IMR-90 (cell line): ENCODE measurements at regions not wholly inside any gene's neighbourhood (a gene's known extent, or its start where the extent isn't known, plus 50 kb on each side); places are given as distances from the start of the nearest gene placed in this dataset.

Experiments
- ATAC-seq: fragments of 200-7000 bp; cut with Tn5 transposase; 2 replicates; pipeline ENCODE4 v1.9.1; 2020; ENCODE audit warnings: low read depth, mild to moderate bottlenecking, moderate library complexity
- BruUV-seq: library from RNA; stranded (reverse); fragments of 400-500 nt; replicated peaks from 2 replicates; lab custom pipeline; 2021; lab: Mats Ljungman, UMichigan
- CTCF ChIA-PET: fragments of 300-600 bp; formaldehyde crosslinking; extraction: SDS; loops from one replicate; lab custom pipeline; 2021; ENCODE audit warnings: antibody characterized with exemption; lab: Yijun Ruan, JAX
- POLR2A ChIA-PET: fragments of 300-600 bp; sonication (Branson Sonifier 250); formaldehyde crosslinking; loops from one replicate; lab custom pipeline; 2022; ENCODE audit warnings: antibody characterized with exemption; ENCODE audit not compliant: unreplicated experiment; lab: Charles Lee
- DNase-seq: peaks from one replicate; pipeline ENCODE4 v3.0.0; 2013
- H2AFZ ChIP-seq: replicated peaks from 2 replicates; pipeline ENCODE3; 2013; ENCODE audit warnings: low read length, mild to moderate bottlenecking; ENCODE audit not compliant: poor library complexity
- H2AK5ac ChIP-seq: 2 replicates; pipeline ENCODE4 v1.6.1; 2013; ENCODE audit warnings: low read depth, low read length, inconsistent platforms
- H2AK9ac ChIP-seq: replicated peaks from 2 replicates; pipeline ENCODE3; 2013; ENCODE audit warnings: mild to moderate bottlenecking, low read depth, low read length, moderate library complexity; ENCODE audit not compliant: poor library complexity
- H2BK120ac ChIP-seq: 2 replicates; pipeline ENCODE4 v1.6.1; 2013; ENCODE audit warnings: low read depth, low read length, inconsistent platforms
- H2BK15ac ChIP-seq: 3 replicates; pipeline ENCODE4 v1.6.1; 2013; ENCODE audit warnings: low read depth, low read length, inconsistent platforms
- H2BK20ac ChIP-seq: 2 replicates; pipeline ENCODE4 v1.6.1; 2013; ENCODE audit warnings: low read depth, mild to moderate bottlenecking, inconsistent platforms, low read length, moderate library complexity
- H2BK5ac ChIP-seq: 2 replicates; pipeline ENCODE4 v1.6.1; 2013; ENCODE audit warnings: mild to moderate bottlenecking, low read depth, low read length, inconsistent platforms; ENCODE audit not compliant: poor library complexity, severe bottlenecking
- H3K14ac ChIP-seq: replicated peaks from 2 replicates; pipeline ENCODE4 v1.6.1; 2013; ENCODE audit warnings: low read depth, low read length, inconsistent platforms
- H3K18ac ChIP-seq: 2 replicates; pipeline ENCODE4 v1.6.1; 2013; ENCODE audit warnings: low read depth, low read length, control low read depth
- H3K23ac ChIP-seq: 2 replicates; pipeline ENCODE4 v1.6.1; 2013; ENCODE audit warnings: low read depth, low read length, inconsistent platforms
- H3K27ac ChIP-seq: 2 replicates; pipeline ENCODE4 v1.5.1; 2013; ENCODE audit warnings: mild to moderate bottlenecking, control low read depth, low read length; ENCODE audit not compliant: insufficient read depth
- H3K27me3 ChIP-seq: 2 replicates; pipeline ENCODE4 v1.6.1; 2013; ENCODE audit warnings: low read length; ENCODE audit not compliant: control insufficient read depth, insufficient read depth
- H3K36me3 ChIP-seq: 2 replicates; pipeline ENCODE4 v1.6.1; 2013; ENCODE audit warnings: low read length, mixed read lengths; ENCODE audit not compliant: control insufficient read depth, insufficient read depth
- H3K4ac ChIP-seq: 2 replicates; pipeline ENCODE4 v1.6.1; 2013; ENCODE audit warnings: low read depth, low read length, inconsistent platforms
- H3K4me1 ChIP-seq: 2 replicates; pipeline ENCODE4 v1.6.1; 2013; ENCODE audit warnings: low read length, mixed read lengths; ENCODE audit not compliant: control insufficient read depth, insufficient read depth
- H3K4me2 ChIP-seq: 2 replicates; pipeline ENCODE4 v1.6.1; 2013; ENCODE audit warnings: low read depth, mild to moderate bottlenecking, control low read depth, low read length, moderate library complexity
- H3K4me3 ChIP-seq: 2 replicates; pipeline ENCODE4 v1.5.1; 2013; ENCODE audit warnings: low read depth, mild to moderate bottlenecking, control low read depth, low read length, moderate library complexity; ENCODE audit not compliant: insufficient read depth
- H3K56ac ChIP-seq: 2 replicates; pipeline ENCODE4 v1.6.1; 2013; ENCODE audit warnings: low read length, inconsistent platforms; ENCODE audit not compliant: insufficient read depth; ENCODE audit errors: extremely low read depth
- H3K79me1 ChIP-seq, 2 experiments: 2 replicates each; pipeline ENCODE4 v1.6.1; 2013; ENCODE audit warnings: low read length in 2 of 2, inconsistent platforms in 1 of 2, low read depth in 1 of 2
- H3K9ac ChIP-seq: 2 replicates; pipeline ENCODE4 v1.6.1; 2013; ENCODE audit warnings: low read depth, low read length, control low read depth
- H3K9me1 ChIP-seq: 2 replicates; pipeline ENCODE4 v1.6.1; 2013; ENCODE audit warnings: low read length, inconsistent platforms; ENCODE audit not compliant: insufficient read depth
- H3K9me3 ChIP-seq: 2 replicates; pipeline ENCODE4 v1.6.1; 2013; ENCODE audit warnings: low read length; ENCODE audit not compliant: control insufficient read depth, insufficient read depth
- H4K20me1 ChIP-seq: 2 replicates; pipeline ENCODE4 v1.6.1; 2013; ENCODE audit warnings: low read length, inconsistent platforms; ENCODE audit not compliant: insufficient read depth
- H4K5ac ChIP-seq: 2 replicates; pipeline ENCODE4 v1.6.1; 2013; ENCODE audit warnings: mild to moderate bottlenecking, low read depth, low read length, control low read depth
- H4K8ac ChIP-seq, 2 experiments: 2 replicates each; pipeline ENCODE4 v1.6.1; 2013; ENCODE audit warnings: low read depth in 2 of 2, low read length in 2 of 2, control low read depth in 1 of 2, inconsistent platforms in 1 of 2
- H4K91ac ChIP-seq: 2 replicates; pipeline ENCODE4 v1.6.1; 2013; ENCODE audit warnings: low read depth, low read length, inconsistent platforms; ENCODE audit not compliant: insufficient read depth
- CEBPB ChIP-seq: IDR thresholded peaks from 2 replicates; pipeline ENCODE4 v1.6.1; 2012; ENCODE audit warnings: low read depth, low read length, improper control_type of control experiment
- CTCF ChIP-seq: conservative IDR thresholded peaks from 2 replicates; pipeline ENCODE4 v1.5.1; 2012; ENCODE audit warnings: mild to moderate bottlenecking, low read depth, low read length, improper control_type of control experiment
- FOS ChIP-seq: fragments of 150-350 bp; IDR thresholded peaks from 2 replicates; pipeline ENCODE4 v1.6.1; 2016; ENCODE audit warnings: low read depth, low read length
- MAFK ChIP-seq: IDR thresholded peaks from 2 replicates; pipeline ENCODE4 v1.6.1; 2012; ENCODE audit warnings: low read depth, low read length, improper control_type of control experiment
- NFE2L2 ChIP-seq: fragments of 150-350 bp; IDR thresholded peaks from 2 replicates; pipeline ENCODE4 v1.6.1; 2016; ENCODE audit warnings: low read depth, mild to moderate bottlenecking, low read length
- POLR2A ChIP-seq: IDR thresholded peaks from 2 replicates; pipeline ENCODE4 v1.6.1; 2012; ENCODE audit warnings: mild to moderate bottlenecking, low read depth, low read length
- RCOR1 ChIP-seq: IDR thresholded peaks from 2 replicates; pipeline ENCODE4 v1.6.1; 2012; ENCODE audit warnings: mild to moderate bottlenecking, low read length, improper control_type of control experiment; ENCODE audit not compliant: insufficient replicate concordance
- SMC3 ChIP-seq: fragments of 150-350 bp; IDR thresholded peaks from 2 replicates; pipeline ENCODE4 v1.6.1; 2016; ENCODE audit warnings: low read depth, mild to moderate bottlenecking, antibody characterized with exemption, low read length, moderate library complexity
- USF2 ChIP-seq: fragments of 150-350 bp; IDR thresholded peaks from 2 replicates; pipeline ENCODE4 v1.6.1; 2017; ENCODE audit warnings: mild to moderate bottlenecking, antibody characterized with exemption, low read length, low read depth
- dilution Hi-C: fragments of 300-500 bp; cut with HindIII; formaldehyde crosslinking; loops from one replicate; pipeline ENCODE4 v1.14.3; 2018; ENCODE audit warnings: low sequenced_read_pairs; ENCODE audit not compliant: unreplicated experiment
- in situ Hi-C: fragments of 300-500 bp; cut with MboI; formaldehyde crosslinking; loops from 3 replicates; pipeline ENCODE4 v1.14.3; 2019; ENCODE audit warnings: low sequenced_read_pairs, inconsistent platforms, mixed read lengths
- intact Hi-C: fragments of 100-400 bp; cut with micrococcal nuclease; formaldehyde crosslinking; loops from 2 replicates; pipeline ENCODE4 v1.10.0; 2022

GRCh38 chr13:44268980-44269379 is 104.6 kb upstream of the SERP2 start:
- in situ Hi-C loops: no loop called here
- H2BK20ac ChIP-seq: peak overlapping the region; percentile 82; the same call in 1 of the 2 replicates
- H3K9me1 ChIP-seq: peaks cover 28% of the 10 kb centered on the region
- ChIA-PET POLR2A (no interaction called here), CTCF (interaction anchor here (0.6 kb wide), 2 partner anchors 38 to 301 kb away, joined by 3 to 5 read pairs; no protein-coding TSS in a partner anchor)
- peak overlapping the region; percentile 34; the same call in 1 of the 2 replicates for H3K18ac ChIP-seq
- H2BK120ac ChIP-seq: peak overlapping the region; percentile 76
- peak; percentile 6; the same call in 1 of the 2 replicates for ATAC-seq
- peak overlapping the region; percentile 85 for H3K4ac ChIP-seq
- peak overlapping the region; percentile 28; the same call in 1 of the 2 replicates for H3K23ac ChIP-seq
- intact Hi-C loops: no loop called here
- no peaks in the 10 kb centered on the region for H3K9me3 ChIP-seq
- H3K4me1 ChIP-seq: peaks cover 27% of the 10 kb centered on the region
- TF ChIP-seq MAFK (no peak), POLR2A (no peak), CEBPB (no peak), NFE2L2 (no peak), USF2 (no peak), RCOR1 (no peak), CTCF (no peak), FOS (no peak), SMC3 (no peak)
- no peaks in the 10 kb centered on the region for H3K27me3 ChIP-seq
- no peaks in the 10 kb centered on the region for H3K79me1 ChIP-seq
- 0 out of 2 replicates have a peak overlapping the region, but pooled peaks have one; percentile 40 for H3K56ac ChIP-seq
- no TSS peak for BruUV-seq
- H4K91ac ChIP-seq: peak overlapping the region; percentile 51; the same call in 1 of the 2 replicates
- DNase-seq: no peak
- peak overlapping the region; percentile 42; the same call in 1 of the 2 replicates for H3K14ac ChIP-seq
- peak overlapping the region; percentile 54; the same call in 1 of the 2 replicates for H2AK5ac ChIP-seq
- H4K20me1 ChIP-seq: no peaks in the 10 kb centered on the region
- H3K4me3 ChIP-seq: no peak overlapping the region
- H2BK5ac ChIP-seq: peak overlapping the region; percentile 19
- dilution Hi-C loops: no loop called here
- H2BK15ac ChIP-seq: peak overlapping the region; percentile 70; the same call in 2 of the 3 replicates
- H3K36me3 ChIP-seq: no peaks in the 10 kb centered on the region
- H3K4me2 ChIP-seq: no peak overlapping the region
- no peak overlapping the region; a peak in 2 of 4 replicates for H4K8ac ChIP-seq
- peak overlapping the region; percentile 12; the same call in 1 of the 2 replicates for H3K27ac ChIP-seq
- H3K9ac ChIP-seq: no peak overlapping the region
- peak overlapping the region; percentile 11 for H2AFZ ChIP-seq
- H4K5ac ChIP-seq: peak overlapping the region; percentile 42; the same call in 1 of the 2 replicates
- H2AK9ac ChIP-seq: no peak overlapping the region
